Nephron (organoid): ENCODE measurements at regions not wholly inside any gene's neighbourhood (a gene's known extent, or its start where the extent isn't known, plus 50 kb on each side); places are given as distances from the start of the nearest gene placed in this dataset.
"Not testable (repeated sequence)": the region's sequence is repeated elsewhere in the genome, so short reads cannot be mapped to it uniquely, and the experiment has no call there.

ENCODE experiments used
- H3K27ac Mint-ChIP-seq, 3 experiments: 2 replicates each; pipeline ENCODE4 v1.8.0; 2020; ENCODE audit warnings: mixed read lengths in 3 of 3, mild to moderate bottlenecking in 2 of 3, moderate library complexity in 1 of 3
- H3K27me3 Mint-ChIP-seq: 2 replicates; pipeline ENCODE4 v1.8.0; 2021; ENCODE audit warnings: low read depth, mild to moderate bottlenecking, moderate library complexity, mixed read lengths
- H3K36me3 Mint-ChIP-seq: 2 replicates; pipeline ENCODE4 v1.8.0; 2020; ENCODE audit warnings: low read depth, mixed read lengths
- H3K4me1 Mint-ChIP-seq: 2 replicates; pipeline ENCODE4 v1.8.0; 2020; ENCODE audit warnings: mixed read lengths
- H3K4me3 Mint-ChIP-seq, 3 experiments: 2 replicates each; pipeline ENCODE4 v1.8.0; 2020; ENCODE audit warnings: mild to moderate bottlenecking in 3 of 3, mixed read lengths in 3 of 3, moderate library complexity in 2 of 3
- H3K9me3 Mint-ChIP-seq: 2 replicates; pipeline ENCODE4 v1.8.0; 2020; ENCODE audit warnings: mixed read lengths
- TF ChIP-seq, protein P1 (sequence below), 3 experiments: fragments of 200-600 bp; sonication (generic); IDR thresholded peaks; one replicate each; pipeline ENCODE4 v1.5.0; 2021; ENCODE audit warnings: antibody characterized with exemption in 3 of 3; ENCODE audit not compliant: unreplicated experiment in 3 of 3

DNA sequence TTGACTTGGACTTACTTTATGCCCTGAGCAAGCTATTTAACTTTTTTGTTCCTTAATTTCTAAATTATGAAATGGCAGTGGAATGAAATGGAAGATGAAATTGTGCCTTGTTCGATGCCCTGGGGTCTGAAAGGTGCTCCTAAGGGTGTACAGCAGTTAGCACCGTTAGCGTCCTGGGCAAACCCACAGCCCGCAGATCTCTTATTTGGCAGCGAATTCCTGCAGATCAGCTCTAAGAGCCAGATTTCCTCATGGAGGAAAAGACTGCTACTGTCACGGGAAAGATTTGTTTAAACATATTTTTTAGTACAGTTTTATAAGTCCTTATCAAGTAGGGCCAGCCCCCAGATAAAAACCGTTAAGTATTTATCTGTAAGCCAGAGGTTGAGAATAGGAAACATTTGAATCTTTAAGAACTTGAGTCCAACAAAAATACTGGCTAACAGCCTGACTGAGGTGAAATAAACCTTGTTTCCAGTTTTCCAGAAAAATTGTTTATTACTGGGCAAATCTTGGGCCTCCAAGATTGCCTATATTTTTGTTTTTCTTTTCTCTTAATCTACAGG is 216.5 kb upstream of the DMRT1 start:
- TF ChIP-seq, protein P1, sequence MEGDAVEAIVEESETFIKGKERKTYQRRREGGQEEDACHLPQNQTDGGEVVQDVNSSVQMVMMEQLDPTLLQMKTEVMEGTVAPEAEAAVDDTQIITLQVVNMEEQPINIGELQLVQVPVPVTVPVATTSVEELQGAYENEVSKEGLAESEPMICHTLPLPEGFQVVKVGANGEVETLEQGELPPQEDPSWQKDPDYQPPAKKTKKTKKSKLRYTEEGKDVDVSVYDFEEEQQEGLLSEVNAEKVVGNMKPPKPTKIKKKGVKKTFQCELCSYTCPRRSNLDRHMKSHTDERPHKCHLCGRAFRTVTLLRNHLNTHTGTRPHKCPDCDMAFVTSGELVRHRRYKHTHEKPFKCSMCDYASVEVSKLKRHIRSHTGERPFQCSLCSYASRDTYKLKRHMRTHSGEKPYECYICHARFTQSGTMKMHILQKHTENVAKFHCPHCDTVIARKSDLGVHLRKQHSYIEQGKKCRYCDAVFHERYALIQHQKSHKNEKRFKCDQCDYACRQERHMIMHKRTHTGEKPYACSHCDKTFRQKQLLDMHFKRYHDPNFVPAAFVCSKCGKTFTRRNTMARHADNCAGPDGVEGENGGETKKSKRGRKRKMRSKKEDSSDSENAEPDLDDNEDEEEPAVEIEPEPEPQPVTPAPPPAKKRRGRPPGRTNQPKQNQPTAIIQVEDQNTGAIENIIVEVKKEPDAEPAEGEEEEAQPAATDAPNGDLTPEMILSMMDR (IDR thresholded peaks at IDR 0.05; ENCODE audit: unreplicated experiment in 3 of 3): no peak
- peaks cover 41% of the 10 kb centered on the region for H3K4me1 Mint-ChIP-seq
- no peaks in the 10 kb centered on the region for H3K9me3 Mint-ChIP-seq
- H3K27ac Mint-ChIP-seq: peak overlapping the region; percentile 3 to 26 (median 6)
- H3K36me3 Mint-ChIP-seq: no peaks in the 10 kb centered on the region
- peaks cover 4% of the 10 kb centered on the region for H3K27me3 Mint-ChIP-seq
- H3K4me3 Mint-ChIP-seq: no peak overlapping the region

GRCh38 chr9:625613-626012 is 215.9 kb upstream of the DMRT1 start:
- Mint-ChIP-seq H3K36me3 (no peaks in the 10 kb centered on the region), H3K27ac (peak overlapping the region; percentile 1 to 16 (median 3)), H3K4me3 (no peak overlapping the region), H3K4me1 (peaks cover 41% of the 10 kb centered on the region), H3K9me3 (no peaks in the 10 kb centered on the region), H3K27me3 (peaks cover 4% of the 10 kb centered on the region)
- TF ChIP-seq, protein P1 (IDR thresholded peaks at IDR 0.05; ENCODE audit: unreplicated experiment in 3 of 3): no peak

GRCh38 chr9:626114-626513 is 215.4 kb upstream of the DMRT1 start:
- not testable (repeated sequence) for H3K36me3 Mint-ChIP-seq, H3K27me3 Mint-ChIP-seq, H3K4me3 Mint-ChIP-seq, H3K9me3 Mint-ChIP-seq
- Mint-ChIP-seq H3K27ac (peak overlapping the region; percentile 1 to 36 (median 3)), H3K4me1 (peaks cover 41% of the 10 kb centered on the region)

DNA sequence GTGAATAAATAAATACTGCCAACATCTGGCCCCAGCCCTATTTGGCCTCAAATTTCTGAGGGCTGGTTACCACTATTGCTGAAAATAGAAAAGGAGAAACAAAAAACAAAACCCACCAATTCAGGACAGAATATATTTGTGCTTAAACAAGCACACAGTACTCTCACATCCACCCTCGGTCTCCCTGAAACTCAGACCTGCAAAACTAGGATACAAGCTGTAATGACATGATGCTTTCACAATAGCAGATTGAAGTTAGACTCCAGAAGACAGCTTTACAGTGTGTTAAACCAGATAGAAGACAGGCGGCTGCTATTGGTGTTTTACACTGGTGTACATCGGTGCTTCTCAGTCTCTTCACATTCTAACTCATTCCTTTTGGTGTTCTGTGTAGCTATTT is 214.9 kb upstream of the DMRT1 start:
- H3K4me1 Mint-ChIP-seq: peaks cover 42% of the 10 kb centered on the region
- no peak overlapping the region for H3K4me3 Mint-ChIP-seq
- H3K9me3 Mint-ChIP-seq: no peaks in the 10 kb centered on the region
- TF ChIP-seq, protein P1 (IDR thresholded peaks at IDR 0.05; ENCODE audit: unreplicated experiment in 3 of 3): no peak
- peaks cover 3% of the 10 kb centered on the region for H3K27me3 Mint-ChIP-seq
- H3K36me3 Mint-ChIP-seq: no peaks in the 10 kb centered on the region
- H3K27ac Mint-ChIP-seq: peak overlapping the region in 2 of 3 experiments; percentile 36

GRCh38 chr9:627336-627970 is 214.0 kb upstream of the DMRT1 start:
- peak overlapping the region in 2 of 3 experiments; percentile 9 to 51 for H3K27ac Mint-ChIP-seq
- H3K9me3 Mint-ChIP-seq: peaks cover 3% of the 10 kb centered on the region
- TF ChIP-seq, protein P1 (IDR thresholded peaks at IDR 0.05; ENCODE audit: unreplicated experiment in 3 of 3): no peak
- peaks cover 4% of the 10 kb centered on the region for H3K36me3 Mint-ChIP-seq
- H3K4me3 Mint-ChIP-seq: no peak overlapping the region
- peaks cover 42% of the 10 kb centered on the region for H3K4me1 Mint-ChIP-seq
- H3K27me3 Mint-ChIP-seq: no peaks in the 10 kb centered on the region

DNA sequence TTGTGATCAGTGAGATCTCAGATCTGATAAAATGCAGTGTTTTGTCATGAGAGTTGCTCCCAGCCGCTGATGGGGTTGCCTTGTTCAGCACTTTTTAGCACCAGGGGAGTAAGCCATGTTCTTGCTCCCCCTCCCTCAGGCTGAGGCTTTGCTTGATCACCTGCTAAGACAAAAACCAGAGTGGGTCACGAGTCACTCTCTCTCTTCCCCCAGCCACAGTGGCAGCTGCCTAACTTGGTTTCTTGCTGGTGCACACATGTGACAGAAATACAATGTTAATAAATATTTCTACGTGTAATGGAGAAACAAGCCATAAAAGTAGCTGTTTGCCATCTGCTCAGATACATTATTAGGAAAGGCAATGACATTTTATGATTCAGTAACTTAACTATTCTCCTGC is 212.4 kb upstream of the DMRT1 start:
- Mint-ChIP-seq H3K4me3 (no peak overlapping the region), H3K4me1 (peaks cover 42% of the 10 kb centered on the region), H3K27ac (peak overlapping the region in 1 of 3 experiments; percentile 4), H3K9me3 (peaks cover 3% of the 10 kb centered on the region), H3K27me3 (no peaks in the 10 kb centered on the region), H3K36me3 (peaks cover 4% of the 10 kb centered on the region)
- TF ChIP-seq, protein P1 (IDR thresholded peaks at IDR 0.05; ENCODE audit: unreplicated experiment in 3 of 3): no peak
